Cerebellar nuclear complex (tissue), 1 donor: ENCODE measurements at regions not wholly inside any gene's neighbourhood (a gene's known extent, or its start where the extent isn't known, plus 50 kb on each side); places are given as distances from the start of the nearest gene placed in this dataset.
"Not testable (repeated sequence)": the region's sequence is repeated elsewhere in the genome, so short reads cannot be mapped to it uniquely, and the experiment has no call there.

Experiments
- DNase-seq, 2 experiments: peaks; one replicate each; lab custom pipeline; 2025; lab: John Stamatoyannopoulos, UW

DNA sequence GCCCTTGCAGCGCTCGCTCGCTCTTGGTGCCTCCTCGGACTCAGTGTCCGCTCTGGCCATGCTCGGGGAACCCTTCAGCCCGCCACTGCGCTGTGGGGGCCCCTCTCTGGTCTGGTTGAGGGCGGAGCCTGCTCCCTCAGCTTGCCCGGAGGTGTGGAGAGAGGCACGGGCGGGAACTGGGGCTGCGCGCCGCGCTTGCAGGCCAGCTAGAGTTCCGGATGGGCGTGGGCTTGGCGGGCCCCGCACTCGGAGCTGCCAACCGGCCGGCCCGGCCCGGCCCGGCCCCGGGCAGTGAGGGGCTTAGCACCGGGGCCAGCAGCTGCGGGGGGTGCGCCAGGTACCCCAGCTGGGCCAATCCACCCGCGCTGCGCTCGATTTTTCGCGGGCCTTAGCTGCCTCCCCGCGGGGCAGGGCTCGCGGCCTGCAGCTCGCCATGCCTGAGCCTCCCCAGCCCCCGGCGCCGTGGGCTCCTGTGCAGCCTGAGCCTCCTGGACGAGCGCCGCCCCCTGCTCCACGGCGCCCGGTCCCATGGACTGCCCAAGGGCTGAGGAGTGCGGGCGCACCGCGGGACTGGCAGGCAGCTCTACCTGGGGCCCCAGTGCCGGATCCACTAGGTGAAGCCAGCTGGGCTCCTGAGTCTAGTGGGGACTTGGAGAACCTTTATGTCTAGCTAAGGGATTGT is 217.0 kb upstream of the PKN2 start:
- DNase-seq = no peak

DNA sequence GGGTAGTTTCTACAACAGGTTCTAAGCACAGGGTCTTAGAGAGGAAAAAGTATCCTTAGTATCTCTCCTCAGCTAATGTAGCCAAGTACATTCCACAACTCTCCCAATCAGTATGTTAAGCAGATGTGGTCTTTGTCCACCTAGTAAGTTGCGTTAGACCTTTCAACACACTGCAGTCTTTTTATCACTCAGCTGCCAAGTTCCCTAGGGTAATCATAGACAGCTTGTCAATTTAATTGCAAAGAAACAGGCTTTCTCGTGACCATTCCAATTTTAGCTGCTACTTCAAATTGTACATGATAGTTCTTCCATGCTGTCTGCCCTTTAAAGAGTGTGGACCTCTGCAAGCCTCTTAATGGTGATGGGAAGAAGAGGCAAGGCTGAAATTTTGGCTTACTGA is 211.8 kb upstream of the PKN2 start:
- no peak for DNase-seq

GRCh38 chr1:88472714-88473113 is 211.4 kb upstream of the PKN2 start:
- no peak for DNase-seq

GRCh38 chr1:88474555-88475304 is 209.3 kb upstream of the PKN2 start:
- no peak for DNase-seq

DNA sequence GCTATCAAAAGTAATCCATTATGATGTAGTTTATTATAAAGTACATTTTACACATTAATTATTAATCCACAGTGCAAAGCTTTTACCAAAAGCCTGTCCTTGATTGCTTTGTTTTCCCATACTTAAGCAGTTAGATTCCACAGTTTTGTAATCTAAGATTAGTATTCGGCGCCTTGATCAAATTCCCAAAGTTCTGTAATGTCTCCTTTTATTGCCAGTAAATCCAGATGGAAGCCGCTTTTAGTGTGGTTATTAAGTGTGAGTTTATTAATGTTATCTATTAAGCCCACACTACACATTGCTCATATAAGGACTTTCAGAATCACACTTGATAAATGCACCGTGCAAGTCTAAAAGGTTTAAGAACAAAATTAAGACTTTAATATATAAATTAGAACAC is 199.2 kb upstream of the PKN2 start:
- no peak for DNase-seq

DNA sequence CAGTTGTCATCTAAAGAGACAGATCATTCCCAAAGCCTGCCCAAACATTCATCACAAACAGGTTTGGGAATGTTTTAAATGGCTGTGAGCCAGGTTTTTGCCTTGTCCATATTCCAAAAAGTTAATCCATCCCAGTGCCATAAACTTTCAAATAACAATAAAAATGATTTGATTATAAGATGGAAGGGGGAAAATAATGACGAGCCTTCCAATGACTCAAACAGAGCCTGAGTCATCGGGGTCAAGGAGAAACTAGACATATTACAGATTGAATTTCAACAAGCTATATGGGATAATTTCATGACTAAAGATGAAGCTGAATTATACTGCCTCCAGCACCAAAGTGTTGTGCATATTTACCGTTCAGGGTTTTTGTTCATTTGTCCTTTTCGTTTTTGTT is 195.8 kb upstream of the PKN2 start:
- DNase-seq = no peak

DNA sequence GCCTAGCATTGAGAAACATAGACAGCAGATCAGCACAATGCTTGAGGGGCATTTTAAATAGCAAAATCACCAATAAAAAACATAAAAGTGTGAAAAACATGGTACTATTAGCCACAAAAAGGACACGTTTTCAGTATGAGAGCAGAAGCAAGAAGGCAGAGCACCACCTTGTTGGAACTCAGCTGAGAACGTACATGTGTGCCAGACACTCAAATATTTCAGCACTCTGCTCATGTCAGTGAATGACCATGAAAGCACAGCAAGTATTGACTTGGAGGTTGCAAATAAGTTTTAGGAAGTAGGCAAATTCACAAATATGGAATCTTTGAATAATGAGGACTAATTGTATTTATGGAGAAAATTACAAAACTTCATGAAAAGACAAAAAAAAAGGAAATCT is 193.4 kb upstream of the PKN2 start:
- DNase-seq = no peak

DNA sequence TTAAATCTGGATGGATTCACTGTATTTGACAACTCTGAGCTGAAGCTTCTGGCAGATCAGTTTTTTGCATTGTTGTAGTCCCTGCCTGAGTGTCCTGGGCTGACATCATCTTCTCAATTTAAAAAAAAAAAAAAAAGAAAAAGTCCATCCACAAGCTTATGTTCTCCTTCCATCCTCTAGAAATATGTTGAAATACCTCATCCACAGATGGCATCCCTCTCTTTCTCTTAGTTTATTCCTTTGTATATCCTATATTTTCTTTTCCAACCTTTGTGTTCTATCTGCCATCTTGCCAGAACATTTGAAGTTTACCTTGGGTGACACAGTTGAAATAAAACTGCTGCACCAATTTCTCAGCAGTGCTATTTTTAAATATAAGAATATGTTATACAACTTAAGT is 184.4 kb upstream of the PKN2 start:
- no peak for DNase-seq

DNA sequence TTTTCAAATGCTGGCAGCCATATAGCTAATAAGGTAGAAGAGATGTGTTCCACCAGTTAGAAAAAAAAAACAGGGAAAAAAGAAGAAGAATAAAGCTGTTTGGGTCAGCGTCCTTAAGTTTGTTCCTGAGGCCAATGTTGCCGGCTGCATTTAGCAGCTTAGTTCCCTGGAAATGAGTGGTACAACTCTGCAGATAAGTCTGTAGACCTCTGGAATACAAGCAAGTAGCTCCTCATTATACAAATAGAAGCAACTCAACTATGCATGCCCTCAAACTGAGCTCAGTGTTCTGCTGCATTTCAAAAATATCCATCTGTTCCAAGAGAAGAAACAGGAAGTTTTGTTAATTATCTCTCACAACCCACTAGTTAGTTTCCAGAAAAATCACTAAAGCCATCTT is 181.2 kb upstream of the PKN2 start:
- DNase-seq = no peak

DNA sequence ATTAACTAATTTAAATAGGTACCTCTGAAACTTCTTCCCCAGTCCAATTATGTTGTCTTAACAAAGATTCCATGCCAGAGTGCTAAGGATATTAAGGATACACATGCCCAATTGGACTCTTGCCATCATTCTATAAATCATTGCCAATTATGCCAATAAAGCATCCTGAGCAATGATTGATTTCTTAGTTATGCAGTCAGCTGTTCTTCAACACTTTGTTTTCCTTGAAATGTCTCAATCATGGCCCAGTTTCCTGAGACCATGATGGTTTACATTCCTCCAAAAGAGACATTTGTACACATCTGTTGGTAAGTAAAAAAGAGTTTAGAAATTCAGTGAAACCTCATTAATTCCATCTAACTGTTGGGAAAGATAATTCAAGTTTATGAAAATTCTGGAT is 180.4 kb upstream of the PKN2 start:
- DNase-seq = no peak

DNA sequence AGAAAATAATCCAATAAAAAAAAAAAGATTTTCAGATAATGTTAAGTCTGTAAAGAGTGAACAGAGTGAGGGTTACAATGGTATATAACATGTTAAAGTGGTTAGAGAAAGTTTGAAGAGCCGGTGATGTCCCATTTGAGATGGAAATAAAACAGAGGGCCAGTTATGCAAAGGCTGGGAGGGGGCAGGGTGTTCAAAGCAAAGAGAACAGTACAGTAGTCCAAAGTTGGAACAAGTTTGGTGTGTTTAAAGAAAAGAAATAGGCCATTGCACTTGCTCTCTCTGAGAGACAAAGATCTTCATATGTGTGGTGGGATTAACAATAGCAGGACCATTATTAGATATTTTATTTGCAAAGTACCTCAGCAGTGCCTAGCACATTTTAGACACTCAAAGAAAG is 179.5 kb upstream of the PKN2 start:
- DNase-seq = no peak

GRCh38 chr1:88509379-88509778 is 174.7 kb upstream of the PKN2 start:
- no peak for DNase-seq

- no peak for DNase-seq
Observed at GRCh38 chr1:88514544-88515060, 169.5 kb upstream of the PKN2 start.

GRCh38 chr1:88517499-88517898 is 166.6 kb upstream of the PKN2 start:
- DNase-seq = not testable (repeated sequence)

DNA sequence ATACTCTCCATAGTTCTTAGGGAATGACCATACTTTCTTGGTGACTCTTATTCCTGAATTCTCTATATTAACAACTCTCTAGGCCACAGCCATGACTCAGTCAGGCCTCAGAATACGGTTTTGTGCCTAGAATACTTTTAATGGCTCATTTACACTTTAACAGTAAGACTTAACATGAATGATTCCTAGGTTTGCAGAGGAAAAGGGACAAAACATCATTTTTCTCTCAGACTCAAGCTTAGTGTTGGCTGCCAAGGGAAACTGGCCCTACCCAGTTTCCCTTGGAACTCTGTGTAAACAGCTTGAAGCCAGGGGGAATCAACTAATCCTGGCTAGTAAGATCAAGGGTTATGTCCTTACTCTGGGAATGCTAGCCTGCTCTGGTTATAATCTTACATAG is 164.9 kb upstream of the PKN2 start:
- no peak for DNase-seq

DNA sequence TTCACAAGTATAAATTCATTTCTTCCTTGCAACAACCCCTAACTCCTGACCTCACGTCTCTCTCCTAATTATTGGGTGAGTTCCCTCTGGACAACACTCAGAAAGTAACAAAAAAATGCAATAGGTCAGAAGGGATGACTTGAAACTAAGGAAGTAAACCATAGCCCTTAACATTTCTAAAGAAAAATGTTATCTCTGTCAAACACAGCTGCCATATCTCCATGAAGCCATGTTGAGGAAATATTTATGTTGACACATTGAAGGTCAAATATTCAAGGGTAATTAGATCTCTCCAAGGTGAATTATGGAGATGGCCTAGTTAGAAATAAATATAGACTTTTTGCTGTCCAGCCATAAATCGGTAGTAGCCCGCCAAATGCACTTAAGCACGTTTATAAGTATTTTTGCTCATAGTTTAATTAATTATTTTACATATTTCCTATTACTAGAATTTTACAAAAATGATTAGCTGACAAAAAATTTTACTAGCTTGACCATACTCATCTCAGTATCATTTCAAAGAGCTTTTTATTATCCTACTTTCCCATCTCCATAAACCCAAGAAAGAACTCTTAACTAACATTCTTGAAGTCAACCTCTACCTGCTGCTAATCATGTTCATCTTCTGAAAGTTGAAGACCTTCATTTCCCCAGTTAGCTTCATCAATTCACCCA is 160.1 kb upstream of the PKN2 start:
- DNase-seq = no peak

DNA sequence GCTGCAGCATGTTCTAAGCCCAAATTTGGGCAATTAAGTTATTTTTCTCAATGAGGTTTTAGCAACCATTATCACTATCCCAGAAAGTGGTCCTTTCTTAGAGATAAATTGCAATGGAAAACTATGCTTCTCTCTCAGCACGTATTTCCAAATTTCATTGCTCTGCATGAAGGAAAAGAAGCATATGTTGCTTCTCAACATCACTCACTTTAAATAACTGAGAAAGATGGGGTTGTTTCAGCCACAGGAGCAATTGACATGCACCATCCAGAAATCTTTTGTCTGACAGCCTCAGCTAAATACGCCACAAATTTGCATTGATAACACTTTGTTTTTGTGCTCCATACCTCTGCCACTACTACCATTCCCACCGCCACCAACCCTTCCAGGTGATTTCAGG is 157.6 kb upstream of the PKN2 start:
- no peak for DNase-seq

DNA sequence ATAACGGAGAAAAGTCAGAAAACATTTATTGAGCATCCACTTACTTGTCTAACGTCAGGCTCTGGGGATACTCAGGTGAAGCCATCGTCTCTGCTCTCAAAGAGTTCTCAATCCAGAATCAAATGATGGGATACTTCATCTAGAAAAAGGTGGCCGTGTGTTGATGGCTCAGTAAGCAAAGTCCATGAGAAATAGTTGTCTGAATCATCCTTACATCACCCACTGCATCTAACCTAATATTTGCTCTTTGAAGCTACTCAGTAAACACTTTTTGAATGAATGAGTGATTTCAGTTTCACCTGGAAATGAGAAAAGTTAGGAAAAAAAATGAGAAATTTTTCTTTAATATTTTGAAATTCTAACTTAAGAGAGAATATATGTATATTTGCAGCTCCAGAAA is 155.3 kb upstream of the PKN2 start:
- DNase-seq = no peak

DNA sequence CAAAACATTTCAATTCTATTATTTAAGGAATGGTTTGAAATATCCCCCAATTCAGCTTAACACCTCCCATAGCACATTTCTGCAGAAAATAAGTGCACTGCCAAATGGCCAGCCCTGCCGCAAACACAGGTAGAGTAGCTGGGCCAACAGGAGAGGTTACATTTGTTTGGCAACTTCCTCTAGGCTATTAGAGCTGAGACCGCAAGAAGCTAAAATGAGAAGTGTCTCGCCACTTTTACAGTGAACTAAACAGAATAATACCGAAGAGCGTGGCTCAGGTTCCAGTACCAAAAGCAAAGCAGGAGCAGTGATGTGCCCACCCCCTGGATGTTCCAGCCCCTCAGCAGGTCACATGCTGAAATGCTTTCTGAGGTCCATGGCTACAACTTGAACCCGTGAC is 154.5 kb upstream of the PKN2 start:
- DNase-seq = no peak

- no peak for DNase-seq
Observed at GRCh38 chr1:88530246-88530645, 153.8 kb upstream of the PKN2 start.

DNA sequence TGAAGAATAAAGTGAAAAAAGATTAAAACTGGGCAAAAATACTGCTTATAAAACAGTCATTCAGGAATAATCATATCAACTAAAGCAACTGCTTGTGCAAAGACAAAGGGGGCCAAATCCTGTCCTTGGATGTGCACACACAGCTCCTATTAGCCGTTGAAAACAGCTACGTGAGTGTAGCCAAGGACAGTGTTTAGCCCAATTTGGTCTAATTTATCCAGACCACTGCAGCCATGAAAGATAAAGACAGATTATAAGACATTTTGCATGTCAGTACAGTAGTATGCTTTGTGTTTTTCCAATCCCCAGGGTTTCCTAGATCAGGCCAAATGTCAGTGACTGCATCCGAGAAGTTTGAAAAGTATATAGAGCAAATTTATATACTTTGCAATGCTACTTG is 146.3 kb upstream of the PKN2 start:
- DNase-seq = no peak

DNA sequence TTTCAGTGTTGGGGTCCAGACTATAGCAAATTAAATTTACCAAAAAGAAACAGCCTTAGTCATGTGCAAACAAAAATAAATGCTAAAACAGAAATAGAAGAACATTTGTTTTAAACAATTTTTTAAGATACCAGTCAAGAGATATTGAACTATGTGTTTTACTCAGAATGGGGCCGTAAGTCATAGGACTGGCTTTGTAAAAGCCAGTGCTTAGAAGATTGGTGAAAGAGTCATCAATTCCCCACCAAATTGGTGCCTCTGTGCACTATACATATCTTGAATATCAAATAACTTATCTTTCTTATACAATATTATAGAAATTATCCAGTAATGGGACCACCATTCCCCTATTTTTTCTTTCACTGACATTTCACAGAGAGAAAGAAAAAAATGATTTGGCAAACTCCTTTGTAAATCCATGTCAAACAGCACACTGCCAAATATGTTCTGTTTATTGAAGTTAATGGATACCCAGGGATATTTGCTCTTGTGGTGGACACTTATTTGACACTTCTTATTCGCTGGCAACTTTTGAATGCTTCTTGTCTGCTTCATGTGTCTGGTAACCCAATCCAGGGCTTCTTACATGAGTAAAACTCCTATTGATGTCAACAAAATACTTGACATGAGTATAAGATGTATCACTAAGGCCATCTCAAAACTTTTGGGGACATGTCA is 145.7 kb upstream of the PKN2 start:
- no peak for DNase-seq

DNA sequence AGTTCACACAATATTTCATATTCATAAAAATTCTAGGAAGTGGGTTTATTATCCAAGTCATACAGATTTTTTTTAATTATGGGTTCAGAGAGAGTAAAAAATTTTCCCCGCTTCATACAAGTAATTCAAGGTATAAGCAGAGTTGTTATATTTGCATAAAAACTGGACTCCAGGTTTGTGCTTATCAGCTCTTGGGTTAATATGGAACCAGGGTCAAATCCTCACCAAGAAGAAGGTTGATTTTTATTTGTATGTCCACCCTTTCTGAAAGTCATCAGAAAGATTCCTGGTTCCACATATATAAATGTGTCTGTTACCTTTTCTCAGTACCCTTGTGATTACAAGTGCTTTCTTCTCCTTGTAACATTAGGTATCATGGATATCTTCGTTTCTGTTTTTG is 143.8 kb upstream of the PKN2 start:
- no peak for DNase-seq
